ENCODE measurements at regions not wholly inside any gene's neighbourhood (a gene's known extent, or its start where the extent isn't known, plus 50 kb on each side); places are given as distances from the start of the nearest gene placed in this dataset.

- H2AFZ ChIP-seq: no peak overlapping the region
- H3K36me3 ChIP-seq (ENCODE audit: low read depth): no peaks in the 10 kb centered on the region
- ChIA-PET POLR2A (ENCODE audit: unreplicated experiment) (interaction anchor here (1.0 kb wide), 1 partner anchor 660 kb away, joined by 6 read pairs; no protein-coding TSS in a partner anchor), CTCF (interaction anchor here (0.5 kb wide), 2 partner anchors 15 to 108 kb away, joined by 5 to 6 read pairs; no protein-coding TSS in a partner anchor)
- TF ChIP-seq CTCF (conservative IDR thresholded peaks at IDR 0.05) (no peak), EZH2 (IDR thresholded peaks at IDR 0.05; ENCODE audit: low read depth) (no peak)
- no peaks in the 10 kb centered on the region for H3K9me3 ChIP-seq (ENCODE audit: insufficient read depth, low read depth)
- H3K27me3 ChIP-seq (ENCODE audit: insufficient read depth, low read depth): no peaks in the 10 kb centered on the region
- DNase-seq: no peak
- no peaks in the 10 kb centered on the region for H3F3A ChIP-seq (ENCODE audit: insufficient read depth, low read depth)
- no peaks in the 10 kb centered on the region for H3K9me2 ChIP-seq (ENCODE audit: insufficient read depth)
- H3K4me2 ChIP-seq: no peak overlapping the region
- intact Hi-C loops (cut with micrococcal nuclease; ENCODE audit: unreplicated experiment): no loop called here
- BruUV-seq (replicated peaks): no TSS peak
- H3K27ac ChIP-seq: no peak overlapping the region
- H3K4me1 ChIP-seq (replicated peaks; ENCODE audit: insufficient read depth): no peaks in the 10 kb centered on the region
- no peaks in the 10 kb centered on the region for H4K20me1 ChIP-seq (ENCODE audit: insufficient read depth)
- H3K4me3 ChIP-seq: no peak overlapping the region
- H3K79me2 ChIP-seq (ENCODE audit: low read depth): no peaks in the 10 kb centered on the region
Measured at GRCh38 chr1:178575611-178576361, 62.9 kb downstream of the TEX35 start.

- H3F3A ChIP-seq (ENCODE audit: insufficient read depth, low read depth): no peaks in the 10 kb centered on the region
- intact Hi-C loops (cut with micrococcal nuclease; ENCODE audit: unreplicated experiment): no loop called here
- H3K4me1 ChIP-seq (replicated peaks; ENCODE audit: insufficient read depth): no peaks in the 10 kb centered on the region
- no TSS peak for BruUV-seq (replicated peaks)
- no peak overlapping the region for H3K27ac ChIP-seq
- no peaks in the 10 kb centered on the region for H3K27me3 ChIP-seq (ENCODE audit: insufficient read depth, low read depth)
- ChIA-PET POLR2A (ENCODE audit: unreplicated experiment) (interaction anchor here (1.0 kb wide), 1 partner anchor 659 kb away, joined by 6 read pairs; no protein-coding TSS in a partner anchor), CTCF (no interaction called here)
- TF ChIP-seq CTCF (conservative IDR thresholded peaks at IDR 0.05) (no peak), EZH2 (IDR thresholded peaks at IDR 0.05; ENCODE audit: low read depth) (no peak)
- H3K36me3 ChIP-seq (ENCODE audit: low read depth): no peaks in the 10 kb centered on the region
- H3K4me3 ChIP-seq: no peak overlapping the region
- H3K4me2 ChIP-seq: no peak overlapping the region
- no peaks in the 10 kb centered on the region for H3K9me2 ChIP-seq (ENCODE audit: insufficient read depth)
- no peaks in the 10 kb centered on the region for H3K9me3 ChIP-seq (ENCODE audit: insufficient read depth, low read depth)
- no peaks in the 10 kb centered on the region for H3K79me2 ChIP-seq (ENCODE audit: low read depth)
- H2AFZ ChIP-seq: no peak overlapping the region
- DNase-seq: no peak
- no peaks in the 10 kb centered on the region for H4K20me1 ChIP-seq (ENCODE audit: insufficient read depth)
Measured at GRCh38 chr1:178576841-178577240, 63.9 kb downstream of the TEX35 start.

- no peaks in the 10 kb centered on the region for H3K9me3 ChIP-seq (ENCODE audit: insufficient read depth, low read depth)
- BruUV-seq (replicated peaks): no TSS peak
Measured at GRCh38 chr1:178577882-178578281, 65.0 kb downstream of the TEX35 start.

More at GRCh38 chr1:178577882-178578281, 65.0 kb downstream of the TEX35 start:
- Histone ChIP-seq H3K36me3 (ENCODE audit: low read depth) (no peaks in the 10 kb centered on the region), H3K9me2 (ENCODE audit: insufficient read depth) (no peaks in the 10 kb centered on the region), H3K4me1 (replicated peaks; ENCODE audit: insufficient read depth) (no peaks in the 10 kb centered on the region), H3K79me2 (ENCODE audit: low read depth) (no peaks in the 10 kb centered on the region), H3K27ac (no peak overlapping the region), H3F3A (ENCODE audit: insufficient read depth, low read depth) (no peaks in the 10 kb centered on the region), H3K4me3 (no peak overlapping the region), H2AFZ (no peak overlapping the region), H3K4me2 (no peak overlapping the region), H3K27me3 (ENCODE audit: insufficient read depth, low read depth) (no peaks in the 10 kb centered on the region), H4K20me1 (ENCODE audit: insufficient read depth) (no peaks in the 10 kb centered on the region)
- intact Hi-C loops (cut with micrococcal nuclease; ENCODE audit: unreplicated experiment): no loop called here
- ChIA-PET POLR2A (ENCODE audit: unreplicated experiment) (no interaction called here), CTCF (no interaction called here)
- DNase-seq: no peak
- TF ChIP-seq CTCF (conservative IDR thresholded peaks at IDR 0.05) (no peak), EZH2 (IDR thresholded peaks at IDR 0.05; ENCODE audit: low read depth) (no peak)

All from PC-9 (cell line).